Cerebellar cortex (tissue), 1 donor: ENCODE measurements at regions not wholly inside any gene's neighbourhood (a gene's known extent, or its start where the extent isn't known, plus 50 kb on each side); places are given as distances from the start of the nearest gene placed in this dataset.
A peak's percentile ranks its signal among the peaks of the same experiment; 100 is the strongest.
"Not testable (repeated sequence)": the region's sequence is repeated elsewhere in the genome, so short reads cannot be mapped to it uniquely, and the experiment has no call there.

ENCODE experiments used
- DNase-seq: peaks from one replicate; pipeline ENCODE4 v3.0.0-alpha.2; 2015; ENCODE audit warnings: low spot score

GRCh38 chr15:70247281-70247680 lies 149.6 kb upstream of the TLE3 start:
- no peak for DNase-seq

- no peak for DNase-seq
Observed at GRCh38 chr15:70246623-70247220, 149.0 kb upstream of the TLE3 start.

GRCh38 chr15:70245932-70246622 lies 148.4 kb upstream of the TLE3 start:
- no peak for DNase-seq

- no peak for DNase-seq
Observed at GRCh38 chr15:70244978-70245542, 147.3 kb upstream of the TLE3 start.

GRCh38 chr15:70243686-70244540 lies 146.2 kb upstream of the TLE3 start:
- DNase-seq, result peak; percentile 16

GRCh38 chr15:70242951-70243685 lies 145.4 kb upstream of the TLE3 start:
- no peak for DNase-seq

GRCh38 chr15:70241561-70242320 lies 144.0 kb upstream of the TLE3 start:
- no peak for DNase-seq

GRCh38 chr15:70240820-70241430 lies 143.2 kb upstream of the TLE3 start:
- DNase-seq, result no peak

GRCh38 chr15:70240082-70240481 lies 142.4 kb upstream of the TLE3 start:
- DNase-seq, result no peak

- DNase-seq, result peak; percentile 25
Observed at GRCh38 chr15:70238917-70239316, 141.2 kb upstream of the TLE3 start.

- DNase-seq, result no peak
Observed at GRCh38 chr15:70237626-70238025, 139.9 kb upstream of the TLE3 start.

GRCh38 chr15:70236341-70237086 lies 138.8 kb upstream of the TLE3 start:
- DNase-seq, result no peak

GRCh38 chr15:70235347-70235746 lies 137.6 kb upstream of the TLE3 start:
- DNase-seq, result no peak

- DNase-seq, result no peak
Observed at GRCh38 chr15:70234256-70234905, 136.7 kb upstream of the TLE3 start.

GRCh38 chr15:70231484-70231883 lies 133.8 kb upstream of the TLE3 start:
- no peak for DNase-seq

- not testable (repeated sequence) for DNase-seq
Observed at GRCh38 chr15:70227918-70228317, 130.2 kb upstream of the TLE3 start.

GRCh38 chr15:70227147-70227546 lies 129.4 kb upstream of the TLE3 start:
- no peak for DNase-seq

- no peak for DNase-seq
Observed at GRCh38 chr15:70226337-70226980, 128.7 kb upstream of the TLE3 start.

- DNase-seq, result no peak
Observed at GRCh38 chr15:70225416-70225815, 127.7 kb upstream of the TLE3 start.
